Gastroesophageal sphincter (tissue), 3 donors: ENCODE measurements at regions not wholly inside any gene's neighbourhood (a gene's known extent, or its start where the extent isn't known, plus 50 kb on each side); places are given as distances from the start of the nearest gene placed in this dataset.

Experiments used
- CTCF ChIP-seq, 4 experiments: fragments of 200-600 bp in 2 of 4; fragments of 450-650 bp in 2 of 4; sonication (generic) in 1 of 4; IDR thresholded peaks; one replicate each; pipeline ENCODE4 v1.5.1; 2017 to 2019; ENCODE audit warnings: antibody characterized with exemption in 4 of 4, mild to moderate bottlenecking in 2 of 4, moderate library complexity in 2 of 4
- POLR2A ChIP-seq, 2 donors: fragments of 450-650 bp; IDR thresholded peaks; one replicate each; pipeline ENCODE4 v1.6.1; 2017; ENCODE audit warnings: antibody characterized with exemption in 2 of 2, mild to moderate bottlenecking in 2 of 2, moderate library complexity in 1 of 2

GRCh38 chr15:62407962-62408361 lies 242.9 kb upstream of the C2CD4B start:
- TF ChIP-seq POLR2A (IDR thresholded peaks at IDR 0.05) (no peak), CTCF (IDR thresholded peaks at IDR 0.05) (no peak)
